Colon (tissue), 2 donors: ENCODE measurements at regions not wholly inside any gene's neighbourhood (a gene's known extent, or its start where the extent isn't known, plus 50 kb on each side); places are given as distances from the start of the nearest gene placed in this dataset.

ENCODE experiments used
- FAIRE-seq: peaks from 2 replicates; lab custom pipeline; 2012; peaks lifted over from hg19 to GRCh38; lab: Jason Lieb, UNC
- donor health status: control.
- donor health status: control.

GRCh38 chr6:98560841-98561240 is 273.5 kb upstream of the POU3F2 start:
- FAIRE-seq, result no peak

- no peak for FAIRE-seq
These were observed 268.2 kb upstream of the POU3F2 start for GRCh38 chr6:98566126-98566525.

GRCh38 chr6:98572579-98572978 is 261.8 kb upstream of the POU3F2 start:
- FAIRE-seq, result no peak

DNA sequence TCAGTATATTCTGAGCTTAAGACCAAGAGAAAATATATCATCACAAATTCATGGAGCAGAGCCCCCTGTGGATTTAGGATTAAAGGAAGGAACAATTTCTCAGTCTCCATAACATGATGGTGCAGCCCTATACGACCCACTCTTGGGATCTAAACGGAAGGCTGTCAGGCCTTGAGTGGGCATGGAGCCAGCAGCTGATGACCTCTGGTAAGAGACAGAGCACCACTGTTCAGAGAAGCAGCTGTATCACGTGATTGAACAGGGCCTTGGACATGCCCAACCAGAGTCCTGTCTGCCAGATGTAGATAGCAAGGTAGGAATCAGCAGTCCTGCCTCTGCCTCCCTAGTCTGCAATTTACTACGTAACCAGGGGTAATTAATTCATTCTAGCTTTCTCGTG is 259.4 kb upstream of the POU3F2 start:
- no peak for FAIRE-seq

GRCh38 chr6:98576791-98577190 is 257.6 kb upstream of the POU3F2 start:
- no peak for FAIRE-seq

GRCh38 chr6:98578016-98578415 is 256.4 kb upstream of the POU3F2 start:
- no peak for FAIRE-seq

GRCh38 chr6:98579079-98579478 is 255.3 kb upstream of the POU3F2 start:
- no peak for FAIRE-seq

DNA sequence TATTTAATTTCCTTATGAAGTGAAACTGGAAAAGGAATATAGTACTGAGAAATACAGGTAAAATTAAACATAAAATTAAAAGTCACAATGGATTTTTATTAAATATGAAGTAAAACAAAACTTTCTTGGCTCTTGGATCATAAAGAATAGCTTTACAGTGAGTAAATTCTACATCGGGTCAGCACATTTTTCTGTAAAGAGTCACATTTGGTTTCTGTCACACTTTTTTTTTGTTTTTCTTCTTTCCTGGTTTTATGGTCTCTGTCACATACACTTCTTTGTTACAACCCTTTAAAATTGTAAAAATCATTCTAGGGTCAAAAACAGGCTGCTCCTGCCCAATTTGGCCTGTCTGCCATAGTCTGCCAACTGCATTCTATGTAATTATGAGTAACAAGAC is 254.4 kb upstream of the POU3F2 start:
- no peak for FAIRE-seq

DNA sequence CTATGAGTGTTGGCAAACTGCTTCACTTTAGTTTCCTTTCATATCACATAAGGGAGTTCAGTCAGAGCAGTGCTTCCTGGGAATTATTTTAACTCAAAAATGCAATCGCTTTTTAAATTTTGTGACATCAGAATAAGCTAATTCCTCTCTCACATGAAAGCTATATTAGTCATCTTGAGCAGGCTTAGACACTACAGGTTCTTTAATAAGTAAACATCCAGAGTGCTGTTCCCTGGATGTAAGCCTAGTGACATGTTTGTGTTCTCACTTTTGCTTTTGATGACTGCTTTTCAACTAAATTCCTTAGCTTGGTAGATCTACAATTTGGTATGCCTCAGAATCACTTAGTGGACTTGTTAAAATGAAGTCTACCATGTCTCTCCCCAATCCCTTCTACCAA is 252.7 kb upstream of the POU3F2 start:
- no peak for FAIRE-seq

GRCh38 chr6:98583506-98583905 is 250.9 kb upstream of the POU3F2 start:
- no peak for FAIRE-seq

- no peak for FAIRE-seq
These were observed 248.2 kb upstream of the POU3F2 start for GRCh38 chr6:98586163-98586562.

GRCh38 chr6:98587555-98587954 is 246.8 kb upstream of the POU3F2 start:
- no peak for FAIRE-seq

GRCh38 chr6:98589536-98589935 is 244.8 kb upstream of the POU3F2 start:
- no peak for FAIRE-seq

- no peak for FAIRE-seq
These were observed 244.2 kb upstream of the POU3F2 start for GRCh38 chr6:98590136-98590681.

- FAIRE-seq, result no peak
These were observed 243.4 kb upstream of the POU3F2 start for GRCh38 chr6:98590997-98591396.

DNA sequence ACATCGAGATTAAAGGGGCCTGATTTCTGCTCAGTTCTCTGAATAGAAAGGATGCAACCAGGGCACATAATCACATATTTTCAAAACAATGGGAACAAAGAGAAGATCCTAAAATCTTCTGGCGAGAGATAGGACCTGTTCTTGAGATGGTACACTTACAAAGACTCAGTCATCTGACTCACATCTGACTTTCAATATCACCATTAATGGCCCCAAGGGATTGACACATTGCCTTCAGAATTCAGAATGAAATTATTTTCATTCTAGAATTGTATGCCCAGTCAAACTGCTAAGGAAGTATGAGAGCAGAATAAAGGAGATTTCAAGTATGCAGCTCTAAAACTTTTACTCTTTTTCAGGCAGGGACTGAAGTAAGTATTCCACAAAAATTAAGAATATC is 240.7 kb upstream of the POU3F2 start:
- no peak for FAIRE-seq

DNA sequence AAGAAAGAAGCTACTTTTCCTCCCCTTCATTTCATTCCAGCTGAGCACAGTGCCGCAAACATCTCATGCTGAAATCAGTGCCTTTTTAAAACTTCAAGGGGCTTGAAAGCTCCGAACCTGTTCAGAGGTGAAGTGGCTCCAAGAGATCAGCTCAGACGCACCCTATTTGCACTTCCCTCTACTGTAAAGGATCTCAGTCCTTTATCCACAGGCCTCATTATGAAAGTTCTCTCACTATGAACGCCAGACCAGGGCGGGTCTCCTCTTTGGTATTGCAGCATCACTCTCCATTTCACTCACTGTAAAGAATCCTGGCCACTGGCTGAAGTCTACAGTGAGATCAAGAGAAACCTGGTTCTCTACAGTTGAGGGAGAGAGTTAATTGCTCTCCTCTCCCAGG is 232.7 kb upstream of the POU3F2 start:
- no peak for FAIRE-seq

DNA sequence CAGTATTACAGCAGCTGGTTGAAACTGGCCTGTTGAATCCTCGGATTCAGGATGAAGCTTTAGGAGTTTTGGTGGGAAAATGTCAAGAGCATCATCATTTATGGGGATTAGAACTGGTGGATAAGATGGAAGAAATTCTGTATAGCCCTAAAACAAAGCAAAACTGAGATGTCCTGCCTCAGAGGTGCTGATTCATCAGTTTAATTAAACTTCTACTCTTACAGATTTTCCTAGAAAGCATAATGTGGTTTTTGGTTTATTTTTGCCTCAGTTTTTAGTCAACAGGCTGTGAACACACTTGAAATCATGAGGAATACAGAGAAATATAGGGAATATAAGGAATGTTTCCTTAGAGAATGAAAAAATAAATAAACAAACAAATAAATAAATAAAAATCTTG is 228.7 kb upstream of the POU3F2 start:
- no peak for FAIRE-seq

DNA sequence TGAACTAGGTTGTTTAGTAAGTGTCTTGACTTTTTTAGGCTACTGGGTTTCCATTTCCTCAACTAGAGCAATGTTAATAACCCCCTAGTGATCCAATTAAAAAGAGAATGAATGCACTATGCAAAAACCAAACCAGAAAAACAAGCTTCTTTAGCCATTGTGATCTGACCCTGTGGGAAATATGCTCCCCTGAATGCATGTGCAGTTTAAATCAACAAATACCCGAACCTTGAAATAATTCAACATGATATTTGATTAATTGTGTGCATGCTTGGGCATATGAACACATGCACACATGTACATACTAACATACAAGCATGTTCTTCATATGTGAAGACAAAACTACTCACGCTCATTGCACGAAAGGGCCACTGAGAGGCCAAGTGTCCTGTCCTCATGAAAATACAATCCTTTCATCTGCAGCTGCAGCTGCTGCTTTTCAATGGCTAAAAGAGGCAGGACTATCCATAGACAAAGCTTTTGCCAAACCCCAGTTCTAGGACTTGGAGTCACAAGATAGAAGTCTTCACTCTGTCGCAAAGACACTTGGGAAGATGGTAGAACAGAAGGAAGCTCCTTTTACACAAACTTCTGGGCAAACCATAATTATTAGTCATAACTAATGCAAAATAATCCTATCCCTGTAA is 207.1 kb upstream of the POU3F2 start:
- no peak for FAIRE-seq

- FAIRE-seq, result no peak
These were observed 200.5 kb upstream of the POU3F2 start for GRCh38 chr6:98633886-98634285.

GRCh38 chr6:98634569-98634968 is 199.8 kb upstream of the POU3F2 start:
- FAIRE-seq, result no peak

DNA sequence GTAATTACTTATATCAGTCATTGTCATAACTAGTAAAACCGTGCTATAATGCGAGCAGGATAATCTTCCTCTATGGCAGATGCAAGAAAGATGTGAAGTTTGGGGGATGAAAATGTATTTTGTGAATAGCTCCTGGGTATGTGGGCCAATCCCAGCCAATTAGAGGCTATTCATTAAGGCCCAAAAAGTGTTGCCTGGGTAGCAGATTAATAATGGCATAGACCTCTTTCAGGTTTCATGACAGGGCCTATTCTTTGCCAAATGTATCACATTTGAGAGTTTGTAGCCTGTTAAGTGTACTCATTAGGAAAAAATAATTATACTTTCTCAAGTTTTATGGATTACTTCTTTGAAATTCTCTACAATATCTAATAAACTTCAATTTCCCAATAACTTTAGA is 199.2 kb upstream of the POU3F2 start:
- FAIRE-seq, result no peak

DNA sequence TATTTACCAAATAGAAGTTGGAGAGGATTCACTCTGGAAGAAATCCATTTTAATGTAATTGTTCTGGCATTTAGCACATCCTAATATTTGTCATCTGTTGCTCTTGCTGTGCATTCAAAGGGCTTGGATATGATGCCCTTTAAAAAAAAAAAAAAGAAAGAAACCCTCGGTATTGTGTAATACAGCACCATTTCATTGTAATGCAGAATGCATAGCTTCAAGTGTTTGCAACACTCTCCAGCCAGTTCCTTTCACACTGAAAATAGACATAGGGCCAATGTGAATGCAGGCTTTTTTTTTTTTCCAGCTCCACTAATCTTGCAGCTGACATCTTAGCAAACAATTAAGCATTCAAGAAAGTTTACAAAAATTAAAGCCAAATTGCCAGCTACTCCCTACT is 197.4 kb upstream of the POU3F2 start:
- no peak for FAIRE-seq

GRCh38 chr6:98639089-98639635 is 195.2 kb upstream of the POU3F2 start:
- FAIRE-seq, result no peak
